ENCODE measurements at regions not wholly inside any gene's neighbourhood (a gene's known extent, or its start where the extent isn't known, plus 50 kb on each side); places are given as distances from the start of the nearest gene placed in this dataset.

DNA sequence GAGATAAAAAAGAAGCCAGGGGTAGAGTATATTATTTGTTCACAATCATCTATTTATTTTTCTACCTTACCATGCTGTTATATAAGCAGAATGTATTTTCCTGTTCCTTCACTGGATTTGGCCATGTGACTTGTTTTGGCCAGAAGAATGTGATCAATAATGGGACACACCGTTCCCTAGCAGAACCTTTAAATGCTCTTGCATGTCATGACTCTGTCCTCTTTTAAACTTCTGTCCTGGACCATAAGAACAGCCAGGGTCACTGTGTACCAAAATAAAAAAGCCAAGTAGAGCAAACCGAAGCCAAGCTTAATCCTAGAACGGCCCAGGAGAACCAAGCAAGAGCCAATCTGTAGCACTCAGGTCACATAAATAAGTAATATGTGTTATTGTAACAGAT lies 1682.4 kb downstream of the LRRC4C start:
- TF ChIP-seq, protein P1, sequence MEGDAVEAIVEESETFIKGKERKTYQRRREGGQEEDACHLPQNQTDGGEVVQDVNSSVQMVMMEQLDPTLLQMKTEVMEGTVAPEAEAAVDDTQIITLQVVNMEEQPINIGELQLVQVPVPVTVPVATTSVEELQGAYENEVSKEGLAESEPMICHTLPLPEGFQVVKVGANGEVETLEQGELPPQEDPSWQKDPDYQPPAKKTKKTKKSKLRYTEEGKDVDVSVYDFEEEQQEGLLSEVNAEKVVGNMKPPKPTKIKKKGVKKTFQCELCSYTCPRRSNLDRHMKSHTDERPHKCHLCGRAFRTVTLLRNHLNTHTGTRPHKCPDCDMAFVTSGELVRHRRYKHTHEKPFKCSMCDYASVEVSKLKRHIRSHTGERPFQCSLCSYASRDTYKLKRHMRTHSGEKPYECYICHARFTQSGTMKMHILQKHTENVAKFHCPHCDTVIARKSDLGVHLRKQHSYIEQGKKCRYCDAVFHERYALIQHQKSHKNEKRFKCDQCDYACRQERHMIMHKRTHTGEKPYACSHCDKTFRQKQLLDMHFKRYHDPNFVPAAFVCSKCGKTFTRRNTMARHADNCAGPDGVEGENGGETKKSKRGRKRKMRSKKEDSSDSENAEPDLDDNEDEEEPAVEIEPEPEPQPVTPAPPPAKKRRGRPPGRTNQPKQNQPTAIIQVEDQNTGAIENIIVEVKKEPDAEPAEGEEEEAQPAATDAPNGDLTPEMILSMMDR (IDR thresholded peaks at IDR 0.05) = no peak
- TF ChIP-seq EP300 (IDR thresholded peaks at IDR 0.05) = no peak

Measured in stomach (tissue), 4 donors.